Neural progenitor cell (in vitro differentiated cells): ENCODE measurements at regions not wholly inside any gene's neighbourhood (a gene's known extent, or its start where the extent isn't known, plus 50 kb on each side); places are given as distances from the start of the nearest gene placed in this dataset.

Experiments used
- CTCF ChIP-seq: fragments of 200-600 bp; sonication (generic); IDR thresholded peaks from 2 replicates; pipeline ENCODE4 v1.5.1; 2017; ENCODE audit warnings: antibody characterized with exemption, mild to moderate bottlenecking
- EZH2 ChIP-seq: fragments of 200-600 bp; sonication (generic); IDR thresholded peaks from 2 replicates; pipeline ENCODE4 v1.6.1; 2017; ENCODE audit warnings: antibody characterized with exemption, mild to moderate bottlenecking, moderate library complexity
- EZH2phosphoT487 ChIP-seq: fragments of 200-600 bp; sonication (generic); IDR thresholded peaks from 2 replicates; pipeline ENCODE4 v1.6.1; 2017; ENCODE audit warnings: antibody characterized with exemption

- TF ChIP-seq CTCF = no peak
- no peak for TF ChIP-seq EZH2phosphoT487
- TF ChIP-seq EZH2 = no peak
These were observed 66.8 kb upstream of the ALDH1A3 start for GRCh38 chr15:100812802-100813201.
